WTC11 (cell line): ENCODE measurements at regions not wholly inside any gene's neighbourhood (a gene's known extent, or its start where the extent isn't known, plus 50 kb on each side); places are given as distances from the start of the nearest gene placed in this dataset.

Experiments
- ATF2 ChIP-seq: sonication (generic); formaldehyde crosslinking; IDR thresholded peaks from 2 replicates; pipeline ENCODE4 v1.8.1; 2022; ENCODE audit warnings: low read depth, missing genetic modification reagents, borderline replicate concordance
- CTCF ChIP-seq: fragments of 200-600 bp; IDR thresholded peaks from 2 replicates; pipeline ENCODE4 v1.8.0; 2022; ENCODE audit warnings: antibody characterized with exemption
- E2F4 ChIP-seq: sonication (generic); formaldehyde crosslinking; IDR thresholded peaks from 2 replicates; pipeline ENCODE4 v1.8.1; 2022; ENCODE audit warnings: low read depth, mild to moderate bottlenecking, moderate library complexity, missing genetic modification reagents, borderline replicate concordance
- IRF2 ChIP-seq: sonication (generic); formaldehyde crosslinking; IDR thresholded peaks from 2 replicates; pipeline ENCODE4 v1.8.0; 2022; ENCODE audit warnings: low read depth, missing genetic modification reagents, borderline replicate concordance
- SMAD3 ChIP-seq: sonication (generic); formaldehyde crosslinking; IDR thresholded peaks from 2 replicates; pipeline ENCODE4 v1.8.0; 2022; ENCODE audit warnings: missing genetic modification reagents, mild to moderate bottlenecking, borderline replicate concordance
- ZBTB21 ChIP-seq: sonication (generic); formaldehyde crosslinking; IDR thresholded peaks from 2 replicates; pipeline ENCODE4 v1.8.1; 2023; ENCODE audit warnings: mild to moderate bottlenecking, missing genetic modification reagents, borderline replicate concordance

- no peak for TF ChIP-seq CTCF
- TF ChIP-seq ATF2 (CRISPR knock-in tag), result no peak
- no peak for TF ChIP-seq E2F4
- TF ChIP-seq ZBTB21 (CRISPR knock-in tag), result no peak
- TF ChIP-seq IRF2, result no peak
- TF ChIP-seq SMAD3 (CRISPR knock-in tag), result no peak
Observed at GRCh38 chr10:83522881-83523386, 616.4 kb upstream of the GHITM start.
